ENCODE measurements at regions not wholly inside any gene's neighbourhood (a gene's known extent, or its start where the extent isn't known, plus 50 kb on each side); places are given as distances from the start of the nearest gene placed in this dataset.

- ATAC-seq (no peak), DNase-seq (ENCODE audit: low spot score) (no peak)
- TF ChIP-seq ZNF512 (CRISPR knock-in tag; IDR thresholded peaks at IDR 0.05; ENCODE audit: borderline replicate concordance) = no peak
- TF ChIP-seq NFYB (CRISPR knock-in tag; conservative IDR thresholded peaks at IDR 0.05; ENCODE audit: low read depth) = no peak
- TF ChIP-seq FOXK1 (CRISPR knock-in tag; IDR thresholded peaks at IDR 0.05) = no peak
- no peak for TF ChIP-seq ETV6 (CRISPR knock-in tag; IDR thresholded peaks at IDR 0.05)
- no peak for TF ChIP-seq MAX (CRISPR knock-in tag; IDR thresholded peaks at IDR 0.05)
- TF ChIP-seq PREB (CRISPR knock-in tag; IDR thresholded peaks at IDR 0.05; ENCODE audit: borderline replicate concordance) = no peak
- no peak for TF ChIP-seq ATF1 (CRISPR knock-in tag; IDR thresholded peaks at IDR 0.05)
- TF ChIP-seq OVOL2 (CRISPR knock-in tag; IDR thresholded peaks at IDR 0.05; ENCODE audit: borderline replicate concordance) = no peak
- TF ChIP-seq KAT7 (CRISPR knock-in tag; IDR thresholded peaks at IDR 0.05; ENCODE audit: borderline replicate concordance) = no peak
- no peak for TF ChIP-seq STAT6 (CRISPR knock-in tag; conservative IDR thresholded peaks at IDR 0.05; ENCODE audit: low read depth)
- TF ChIP-seq PRDM15 (CRISPR knock-in tag; IDR thresholded peaks at IDR 0.05) = no peak
- no peak for TF ChIP-seq ESRRA (CRISPR knock-in tag; IDR thresholded peaks at IDR 0.05; ENCODE audit: borderline replicate concordance)
- no peak for TF ChIP-seq ZNF425 (CRISPR knock-in tag; conservative IDR thresholded peaks at IDR 0.05)
- no peak for TF ChIP-seq SP1 (CRISPR knock-in tag; conservative IDR thresholded peaks at IDR 0.05)
- no peak for TF ChIP-seq RELA (CRISPR knock-in tag; IDR thresholded peaks at IDR 0.05; ENCODE audit: borderline replicate concordance)
- no peak for TF ChIP-seq JUN (CRISPR knock-in tag; IDR thresholded peaks at IDR 0.05)
- TF ChIP-seq E2F5 (CRISPR knock-in tag; IDR thresholded peaks at IDR 0.05) = no peak
- no peak for TF ChIP-seq MYBL2 (CRISPR knock-in tag; IDR thresholded peaks at IDR 0.05)
- no peak for TF ChIP-seq ZNF121 (CRISPR knock-in tag; IDR thresholded peaks at IDR 0.05)
- TF ChIP-seq ELF4 (CRISPR knock-in tag; IDR thresholded peaks at IDR 0.05; ENCODE audit: low read depth) = no peak
- no peak overlapping the region for H3K4me3 Mint-ChIP-seq
- H3K27ac Mint-ChIP-seq = no peak overlapping the region
- peaks cover 12% of the 10 kb centered on the region for H3K4me1 Mint-ChIP-seq
- POLR2A ChIA-PET = no interaction called here
- peaks cover 17% of the 10 kb centered on the region for H3K36me3 Mint-ChIP-seq
- peaks cover 20% of the 10 kb centered on the region for H3K9me3 Mint-ChIP-seq
- H3K27me3 Mint-ChIP-seq (ENCODE audit: low read depth) = no peaks in the 10 kb centered on the region
- CTCF ChIA-PET = no interaction called here
Observed at GRCh38 chr2:35508601-35509000, 847.0 kb upstream of the CRIM1 start.

Data from WTC11 (cell line).